IPS-15b (cell line): ENCODE measurements at regions not wholly inside any gene's neighbourhood (a gene's known extent, or its start where the extent isn't known, plus 50 kb on each side); places are given as distances from the start of the nearest gene placed in this dataset.

ENCODE experiments used
- H3K27me3 ChIP-seq: one replicate; pipeline ENCODE4 v1.6.1; 2013; ENCODE audit warnings: low read length; ENCODE audit not compliant: control insufficient read depth, insufficient read depth
- H3K36me3 ChIP-seq: one replicate; pipeline ENCODE4 v1.6.1; 2013; ENCODE audit warnings: low read length; ENCODE audit not compliant: control insufficient read depth, insufficient read depth
- H3K4me1 ChIP-seq: one replicate; pipeline ENCODE4 v1.6.1; 2013; ENCODE audit warnings: mild to moderate bottlenecking, low read length; ENCODE audit not compliant: control insufficient read depth, insufficient read depth
- H3K4me3 ChIP-seq: one replicate; pipeline ENCODE4 v1.5.1; 2013; ENCODE audit warnings: low read depth, low read length
- H3K9ac ChIP-seq: one replicate; pipeline ENCODE4 v1.6.1; 2013; ENCODE audit warnings: low read depth, mild to moderate bottlenecking, low read length
- H3K9me3 ChIP-seq: one replicate; pipeline ENCODE4 v1.6.1; 2013; ENCODE audit warnings: mild to moderate bottlenecking, low read length; ENCODE audit not compliant: control insufficient read depth, insufficient read depth

DNA sequence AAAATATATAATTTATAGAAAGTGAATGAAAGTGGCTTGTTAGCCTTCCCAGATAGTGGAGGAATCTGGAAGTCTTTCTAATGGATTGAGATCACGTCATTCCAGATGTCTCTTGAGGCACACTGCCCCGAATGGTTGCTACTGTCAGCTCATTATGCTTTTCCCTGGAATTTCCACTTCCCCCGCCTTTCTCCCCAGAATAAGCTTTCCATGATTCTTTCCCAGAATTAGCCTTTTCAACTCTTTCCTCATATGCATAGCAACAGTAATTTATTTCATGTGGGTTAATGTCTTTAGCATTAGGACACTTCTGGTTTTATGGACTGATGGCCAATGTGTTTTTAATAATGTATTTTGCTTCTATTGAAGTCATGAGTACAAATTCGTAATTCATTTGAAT is 81.5 kb downstream of the PALM2AKAP2 start:
- Histone ChIP-seq H3K9ac (no peak overlapping the region), H3K36me3 (no peaks in the 10 kb centered on the region), H3K27me3 (no peaks in the 10 kb centered on the region), H3K9me3 (no peaks in the 10 kb centered on the region), H3K4me1 (no peaks in the 10 kb centered on the region), H3K4me3 (no peak overlapping the region)

DNA sequence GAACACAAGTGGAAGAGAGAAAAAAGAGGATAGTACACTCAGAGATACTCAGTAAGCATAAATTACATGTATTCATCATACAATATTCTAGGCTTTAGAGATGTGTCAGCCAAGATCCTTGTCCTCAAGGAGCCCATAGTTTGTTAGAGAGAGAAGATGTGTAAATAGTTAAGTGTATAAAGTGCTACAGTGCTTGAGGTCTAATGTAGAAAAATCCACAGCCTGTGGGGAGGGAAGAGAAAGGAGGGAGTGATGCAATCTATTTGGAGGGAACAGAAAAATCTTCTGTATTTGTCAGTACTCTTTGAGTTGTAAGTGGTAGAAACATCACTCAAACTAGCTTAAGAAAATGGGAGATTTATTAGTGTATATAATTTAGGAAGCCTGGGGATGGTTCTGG is 81.9 kb downstream of the PALM2AKAP2 start:
- H3K4me1 ChIP-seq, result no peaks in the 10 kb centered on the region
- no peak overlapping the region for H3K9ac ChIP-seq
- H3K4me3 ChIP-seq, result no peak overlapping the region
- no peaks in the 10 kb centered on the region for H3K9me3 ChIP-seq
- no peaks in the 10 kb centered on the region for H3K27me3 ChIP-seq
- H3K36me3 ChIP-seq, result no peaks in the 10 kb centered on the region

DNA sequence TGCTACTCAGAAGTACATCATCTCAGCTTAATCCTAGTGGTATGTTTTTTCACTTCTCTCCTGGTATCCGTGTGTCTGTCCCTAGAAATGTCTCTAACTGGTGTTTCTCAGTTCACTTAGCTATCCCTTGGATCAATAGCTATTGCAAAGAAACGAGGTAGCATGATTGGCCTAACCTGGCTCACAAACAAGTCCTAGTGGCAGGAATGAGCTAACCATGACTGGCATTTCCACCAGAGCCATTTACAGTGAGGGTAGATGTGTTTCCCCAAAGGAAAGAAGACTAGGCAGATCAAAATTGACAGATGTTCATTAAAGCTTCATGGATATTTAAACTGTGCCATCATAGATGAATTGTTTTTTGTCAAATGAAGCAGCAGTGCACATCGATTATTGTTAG is 82.5 kb downstream of the PALM2AKAP2 start:
- Histone ChIP-seq H3K27me3 (no peaks in the 10 kb centered on the region), H3K9ac (no peak overlapping the region), H3K36me3 (no peaks in the 10 kb centered on the region)

DNA sequence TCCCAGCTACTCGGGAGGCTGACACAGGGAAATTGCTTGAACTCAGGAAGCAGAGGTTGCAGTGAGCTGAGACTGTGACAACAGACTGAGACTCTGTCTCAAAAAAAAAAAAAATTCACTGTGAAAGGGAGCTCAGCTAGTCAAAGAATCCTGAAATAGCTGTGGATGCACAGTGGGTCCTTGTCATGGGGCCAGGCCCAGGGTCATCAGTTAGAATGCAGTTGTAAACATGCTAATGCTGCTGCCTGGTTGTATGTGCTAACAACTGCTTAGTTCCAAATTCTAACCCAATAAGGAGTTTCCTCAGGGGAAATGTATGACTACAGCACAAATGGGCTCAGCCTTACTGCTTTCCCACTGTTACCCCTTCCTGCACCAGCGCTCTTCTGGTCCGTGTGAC is 84.0 kb downstream of the PALM2AKAP2 start:
- H3K9ac ChIP-seq, result no peak overlapping the region
- H3K9me3 ChIP-seq, result no peaks in the 10 kb centered on the region
- H3K27me3 ChIP-seq, result no peaks in the 10 kb centered on the region
- H3K4me3 ChIP-seq, result no peak overlapping the region
- no peaks in the 10 kb centered on the region for H3K4me1 ChIP-seq
- H3K36me3 ChIP-seq, result no peaks in the 10 kb centered on the region

More for the DNA sequence above, 82.5 kb downstream of the PALM2AKAP2 start:
- Histone ChIP-seq H3K9me3 (no peaks in the 10 kb centered on the region), H3K4me1 (no peaks in the 10 kb centered on the region), H3K4me3 (no peak overlapping the region)

DNA sequence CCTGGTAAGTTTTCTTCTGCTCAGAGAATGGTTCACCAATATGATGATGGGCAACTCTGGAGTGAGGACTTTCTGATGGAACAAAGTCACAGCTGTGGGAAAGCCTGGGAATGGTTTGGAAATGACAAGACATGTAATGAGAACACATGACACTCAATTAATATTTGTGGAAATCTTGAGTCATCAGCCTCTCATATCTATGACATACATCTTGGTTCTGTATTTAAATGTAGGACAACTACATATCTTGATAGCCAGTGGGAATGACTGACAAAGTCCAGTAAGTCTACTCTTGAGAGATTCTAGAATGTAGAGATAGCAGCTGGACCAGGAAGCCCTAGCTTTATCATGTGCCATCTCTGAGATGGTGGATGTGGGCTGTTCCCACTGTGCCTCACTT is 85.5 kb downstream of the PALM2AKAP2 start:
- H3K27me3 ChIP-seq, result no peaks in the 10 kb centered on the region
- H3K4me3 ChIP-seq, result no peak overlapping the region
- no peak overlapping the region for H3K9ac ChIP-seq
- no peaks in the 10 kb centered on the region for H3K36me3 ChIP-seq
- no peaks in the 10 kb centered on the region for H3K9me3 ChIP-seq
- no peaks in the 10 kb centered on the region for H3K4me1 ChIP-seq

DNA sequence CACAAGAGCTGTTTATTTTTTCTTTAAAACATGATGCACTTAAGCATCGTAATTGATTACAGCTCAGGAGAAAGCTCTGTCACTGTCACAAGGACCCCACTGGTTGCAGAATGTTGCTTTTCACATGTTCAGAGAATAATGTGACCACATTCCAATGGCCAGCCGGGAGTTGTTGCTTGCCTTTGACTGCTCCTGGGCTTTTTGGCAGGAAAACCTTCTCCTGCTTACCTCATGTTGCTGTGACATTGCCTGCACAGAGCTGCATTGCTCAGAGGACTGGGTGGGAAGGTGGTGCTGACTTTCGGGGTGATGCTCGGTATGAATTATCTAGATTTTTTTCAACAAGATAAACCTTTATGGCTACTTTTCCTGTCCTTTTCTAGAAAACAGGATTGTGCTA is 88.2 kb downstream of the PALM2AKAP2 start:
- Histone ChIP-seq H3K36me3 (no peaks in the 10 kb centered on the region), H3K4me3 (no peak overlapping the region), H3K9me3 (no peaks in the 10 kb centered on the region), H3K9ac (no peak overlapping the region), H3K27me3 (no peaks in the 10 kb centered on the region), H3K4me1 (no peaks in the 10 kb centered on the region)

DNA sequence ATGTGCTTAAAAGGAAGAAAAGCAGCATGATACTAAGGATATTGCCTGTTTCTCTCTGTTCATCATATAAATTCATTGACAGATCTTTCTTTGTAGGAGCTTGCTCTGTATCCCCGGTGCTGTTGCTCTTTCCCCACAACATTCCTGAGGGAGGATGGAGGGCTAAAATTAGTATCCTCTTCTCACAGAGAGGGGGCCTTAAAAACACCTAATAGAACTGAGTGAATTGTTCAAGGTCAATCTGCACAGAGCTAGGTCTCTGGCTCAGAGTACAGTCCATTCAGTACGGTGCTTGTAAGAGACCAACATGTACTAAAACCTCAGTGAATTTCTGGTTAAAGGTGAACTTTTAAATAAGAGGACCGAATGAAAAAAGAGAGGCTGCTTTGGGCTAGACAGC is 88.7 kb downstream of the PALM2AKAP2 start:
- H3K9me3 ChIP-seq, result no peaks in the 10 kb centered on the region
- no peaks in the 10 kb centered on the region for H3K4me1 ChIP-seq
- no peak overlapping the region for H3K4me3 ChIP-seq

DNA sequence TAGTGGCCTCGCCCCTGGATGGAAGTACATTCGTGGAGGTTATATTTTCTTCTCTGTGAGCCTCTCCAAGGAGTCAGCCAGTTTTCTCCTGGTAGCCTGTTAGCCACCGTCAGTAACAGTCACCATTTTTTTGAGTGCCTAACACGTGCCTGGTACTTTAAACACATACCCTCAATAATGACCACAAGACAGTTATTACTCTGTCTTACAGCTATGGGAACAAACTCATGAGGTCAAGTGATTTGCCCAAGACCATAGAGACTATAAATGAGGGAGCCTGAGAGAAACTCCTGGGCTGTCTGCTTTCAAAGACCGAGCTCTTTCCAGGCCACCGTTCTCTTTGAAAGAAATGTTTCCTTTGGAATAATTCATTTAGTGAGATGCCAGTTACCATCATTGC is 90.4 kb downstream of the PALM2AKAP2 start:
- no peak overlapping the region for H3K4me3 ChIP-seq
- no peak overlapping the region for H3K9ac ChIP-seq
- no peaks in the 10 kb centered on the region for H3K36me3 ChIP-seq
- H3K4me1 ChIP-seq, result no peaks in the 10 kb centered on the region
- H3K9me3 ChIP-seq, result no peaks in the 10 kb centered on the region
- no peaks in the 10 kb centered on the region for H3K27me3 ChIP-seq

More for the DNA sequence above, 88.7 kb downstream of the PALM2AKAP2 start:
- no peaks in the 10 kb centered on the region for H3K27me3 ChIP-seq
- H3K9ac ChIP-seq, result no peak overlapping the region
- no peaks in the 10 kb centered on the region for H3K36me3 ChIP-seq

DNA sequence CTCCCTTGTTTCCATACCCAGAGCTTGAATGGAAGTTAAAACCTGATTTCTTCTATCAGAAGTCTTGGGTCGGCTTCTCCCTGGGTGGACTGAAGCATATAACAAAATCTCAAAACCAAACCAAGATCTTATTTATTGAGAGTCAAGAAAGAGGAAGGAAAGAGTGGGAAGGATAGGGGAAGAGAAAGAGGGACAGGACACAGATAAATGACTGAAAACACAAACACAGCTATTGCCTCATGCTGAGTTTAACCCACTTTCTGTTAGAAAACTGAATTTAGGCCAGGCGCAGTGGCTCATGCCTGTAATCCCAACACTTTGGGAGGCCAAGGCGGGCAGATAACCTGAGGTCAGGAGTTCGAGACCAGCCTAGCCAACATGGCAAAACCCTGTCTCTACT is 92.9 kb downstream of the PALM2AKAP2 start:
- Histone ChIP-seq H3K27me3 (no peaks in the 10 kb centered on the region), H3K9me3 (no peaks in the 10 kb centered on the region), H3K9ac (no peak overlapping the region), H3K4me1 (no peaks in the 10 kb centered on the region), H3K4me3 (no peak overlapping the region), H3K36me3 (no peaks in the 10 kb centered on the region)

DNA sequence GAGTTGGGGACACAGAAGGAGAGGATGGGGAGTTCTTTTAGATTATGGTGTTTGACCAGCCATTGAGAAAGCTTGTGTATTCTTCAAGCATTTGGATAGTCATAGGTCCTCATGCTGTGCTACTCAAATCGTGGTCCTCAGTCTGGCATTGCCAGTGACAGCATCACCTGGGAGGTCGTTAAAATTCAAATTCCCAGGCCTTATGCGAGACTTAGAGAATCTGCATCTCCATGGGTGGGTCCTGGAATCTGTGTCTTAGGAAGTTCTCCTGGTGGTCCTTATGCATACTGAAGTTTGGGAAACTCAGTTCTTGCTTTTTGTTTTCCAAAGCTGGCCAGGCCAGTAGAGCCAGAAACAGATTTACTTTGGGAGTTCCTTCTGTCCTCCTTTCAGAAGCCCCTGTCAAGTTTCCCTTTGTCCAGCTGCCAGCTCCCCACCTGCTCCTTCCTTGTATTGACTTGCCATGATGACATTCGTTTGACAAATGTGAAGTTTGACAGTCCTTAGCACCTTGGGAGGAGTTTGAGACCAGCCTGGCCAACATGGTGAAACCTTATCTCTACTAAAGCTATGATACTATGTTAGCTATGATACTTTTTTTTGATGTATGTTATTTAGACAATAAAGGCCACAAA is 95.6 kb downstream of the PALM2AKAP2 start:
- H3K4me1 ChIP-seq, result no peaks in the 10 kb centered on the region
- no peaks in the 10 kb centered on the region for H3K9me3 ChIP-seq
- no peak overlapping the region for H3K4me3 ChIP-seq
- no peaks in the 10 kb centered on the region for H3K27me3 ChIP-seq
- H3K9ac ChIP-seq, result no peak overlapping the region
- H3K36me3 ChIP-seq, result no peaks in the 10 kb centered on the region

DNA sequence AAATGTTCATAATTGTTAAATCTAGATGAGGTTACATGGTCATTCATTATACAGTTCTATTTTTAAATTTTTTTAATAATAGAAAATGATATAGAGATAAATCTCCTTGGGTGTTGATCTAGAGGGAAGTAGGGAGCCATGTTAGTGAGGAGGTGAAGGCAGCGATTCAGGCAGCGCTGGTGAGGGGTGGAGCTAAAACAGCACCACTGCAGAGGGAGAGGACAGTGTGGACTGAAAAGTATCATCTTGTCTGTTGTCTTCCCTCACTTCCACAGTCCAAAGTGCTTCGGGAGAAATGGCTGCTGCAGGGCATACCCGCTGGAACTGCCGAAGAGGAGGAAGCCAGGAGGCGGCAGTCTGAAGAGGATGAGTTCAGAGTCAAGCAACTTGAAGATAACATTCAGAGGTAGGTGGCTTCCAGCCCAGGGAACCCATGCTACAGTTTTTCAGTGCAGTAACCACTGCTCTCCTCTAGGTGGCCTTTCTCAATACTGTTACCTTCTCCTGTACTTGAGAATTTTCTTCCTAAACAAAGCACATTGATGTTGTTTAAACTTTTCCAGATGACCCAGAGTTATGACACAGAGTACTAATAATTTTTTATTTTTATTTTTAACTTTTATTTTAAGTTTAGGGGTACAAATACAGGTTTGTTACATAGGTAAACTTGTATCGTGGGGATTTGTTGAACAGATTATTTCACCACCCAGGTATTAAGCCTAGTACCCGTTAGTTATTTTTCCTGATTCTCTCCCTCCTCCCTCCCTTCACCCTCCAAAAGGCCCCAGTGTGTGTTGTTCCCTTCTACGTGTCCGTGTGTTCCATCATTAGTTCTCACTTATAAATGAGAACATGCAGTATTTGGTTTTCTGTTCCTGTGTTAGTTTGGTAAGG is 100.5 kb downstream of the PALM2AKAP2 start:
- Histone ChIP-seq H3K36me3 (no peaks in the 10 kb centered on the region), H3K4me1 (no peaks in the 10 kb centered on the region), H3K27me3 (no peaks in the 10 kb centered on the region), H3K9me3 (no peaks in the 10 kb centered on the region), H3K9ac (no peak overlapping the region), H3K4me3 (no peak overlapping the region)

DNA sequence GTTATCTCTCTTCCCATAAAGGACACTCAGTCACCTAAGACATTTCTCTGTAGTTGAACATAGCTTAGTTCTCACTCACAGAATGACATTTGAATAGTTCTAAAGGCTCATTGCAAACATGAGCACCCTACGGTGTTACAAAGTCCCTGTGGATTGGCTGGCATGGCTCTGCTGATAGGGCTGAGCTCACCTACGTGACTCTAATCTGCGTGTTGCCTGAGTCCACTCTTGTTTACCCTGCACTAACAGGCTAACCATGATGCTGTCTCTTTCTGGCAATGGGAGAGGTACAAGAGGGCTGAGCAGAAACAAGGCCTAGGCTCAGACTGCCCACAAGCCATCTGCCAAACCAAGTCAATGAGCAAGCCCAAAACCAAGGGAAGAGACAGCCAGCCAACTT is 103.6 kb downstream of the PALM2AKAP2 start:
- Histone ChIP-seq H3K9me3 (no peaks in the 10 kb centered on the region), H3K4me3 (no peak overlapping the region)

More for the DNA sequence above, 103.6 kb downstream of the PALM2AKAP2 start:
- no peaks in the 10 kb centered on the region for H3K4me1 ChIP-seq
- no peaks in the 10 kb centered on the region for H3K36me3 ChIP-seq
- no peaks in the 10 kb centered on the region for H3K27me3 ChIP-seq
- H3K9ac ChIP-seq, result no peak overlapping the region
